Right lobe of liver (tissue), 4 donors: ENCODE measurements at regions not wholly inside any gene's neighbourhood (a gene's known extent, or its start where the extent isn't known, plus 50 kb on each side); places are given as distances from the start of the nearest gene placed in this dataset.

Source experiments
- POLR2A ChIP-seq: fragments of 450-650 bp; IDR thresholded peaks from one replicate; pipeline ENCODE4 v1.6.1; 2017; ENCODE audit warnings: antibody characterized with exemption, mild to moderate bottlenecking
- TF ChIP-seq, protein P1 (sequence below), 4 donors: fragments of 200-600 bp in 3 of 4; fragments of 450-650 bp in 1 of 4; IDR thresholded peaks; one replicate each; pipeline versions ENCODE4 v1.5.1 to v1.8.0; 2016 to 2022; ENCODE audit warnings: antibody characterized with exemption in 4 of 4, mild to moderate bottlenecking in 2 of 4
- donor health status: DM: no; HTN: no; CAD: no.
- donor health status: DM: no; HTN: no; CAD: no.
- donor health status: DM: no; HTN: yes; CAD: no.

DNA sequence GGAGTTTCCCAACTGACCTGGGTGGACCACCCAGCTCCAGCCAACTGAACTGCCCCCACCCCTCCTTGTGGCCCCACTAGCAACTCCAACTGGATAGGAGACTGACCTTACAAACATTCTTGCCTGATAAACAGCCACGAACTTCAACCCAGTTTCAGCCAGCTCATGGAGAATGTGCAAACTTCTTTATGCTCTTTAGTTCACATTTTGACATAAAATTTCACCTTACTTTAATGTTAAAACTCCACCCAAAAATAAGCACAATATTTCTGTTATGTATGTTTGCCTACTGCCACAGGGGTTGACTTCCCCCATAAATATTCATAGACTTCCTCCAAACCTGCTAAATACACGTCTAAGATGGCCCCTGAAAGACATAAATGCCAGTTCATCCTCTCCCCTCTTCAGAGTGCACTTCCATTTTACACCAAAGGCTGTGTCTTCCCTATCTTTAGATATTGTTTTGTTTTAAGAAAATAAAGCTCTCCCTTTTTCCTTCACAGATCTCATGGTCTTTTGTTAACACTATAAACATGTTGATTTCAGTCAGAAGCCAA lies 643.7 kb downstream of the EPM2A start:
- TF ChIP-seq, protein P1, sequence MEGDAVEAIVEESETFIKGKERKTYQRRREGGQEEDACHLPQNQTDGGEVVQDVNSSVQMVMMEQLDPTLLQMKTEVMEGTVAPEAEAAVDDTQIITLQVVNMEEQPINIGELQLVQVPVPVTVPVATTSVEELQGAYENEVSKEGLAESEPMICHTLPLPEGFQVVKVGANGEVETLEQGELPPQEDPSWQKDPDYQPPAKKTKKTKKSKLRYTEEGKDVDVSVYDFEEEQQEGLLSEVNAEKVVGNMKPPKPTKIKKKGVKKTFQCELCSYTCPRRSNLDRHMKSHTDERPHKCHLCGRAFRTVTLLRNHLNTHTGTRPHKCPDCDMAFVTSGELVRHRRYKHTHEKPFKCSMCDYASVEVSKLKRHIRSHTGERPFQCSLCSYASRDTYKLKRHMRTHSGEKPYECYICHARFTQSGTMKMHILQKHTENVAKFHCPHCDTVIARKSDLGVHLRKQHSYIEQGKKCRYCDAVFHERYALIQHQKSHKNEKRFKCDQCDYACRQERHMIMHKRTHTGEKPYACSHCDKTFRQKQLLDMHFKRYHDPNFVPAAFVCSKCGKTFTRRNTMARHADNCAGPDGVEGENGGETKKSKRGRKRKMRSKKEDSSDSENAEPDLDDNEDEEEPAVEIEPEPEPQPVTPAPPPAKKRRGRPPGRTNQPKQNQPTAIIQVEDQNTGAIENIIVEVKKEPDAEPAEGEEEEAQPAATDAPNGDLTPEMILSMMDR (IDR thresholded peaks at IDR 0.05) = no peak
- TF ChIP-seq POLR2A = no peak
